ENCODE measurements at regions not wholly inside any gene's neighbourhood (a gene's known extent, or its start where the extent isn't known, plus 50 kb on each side); places are given as distances from the start of the nearest gene placed in this dataset.
"Not testable (repeated sequence)": the region's sequence is repeated elsewhere in the genome, so short reads cannot be mapped to it uniquely, and the experiment has no call there.

- TF ChIP-seq CTCF, POLR2A (IDR thresholded peaks at IDR 0.05): not testable (repeated sequence)
Measured at GRCh38 chr3:125774433-125775034, 179.2 kb upstream of the OSBPL11 start.

Measured in right lobe of liver (tissue), 4 donors.